ENCODE measurements at regions not wholly inside any gene's neighbourhood (a gene's known extent, or its start where the extent isn't known, plus 50 kb on each side); places are given as distances from the start of the nearest gene placed in this dataset.

DNA sequence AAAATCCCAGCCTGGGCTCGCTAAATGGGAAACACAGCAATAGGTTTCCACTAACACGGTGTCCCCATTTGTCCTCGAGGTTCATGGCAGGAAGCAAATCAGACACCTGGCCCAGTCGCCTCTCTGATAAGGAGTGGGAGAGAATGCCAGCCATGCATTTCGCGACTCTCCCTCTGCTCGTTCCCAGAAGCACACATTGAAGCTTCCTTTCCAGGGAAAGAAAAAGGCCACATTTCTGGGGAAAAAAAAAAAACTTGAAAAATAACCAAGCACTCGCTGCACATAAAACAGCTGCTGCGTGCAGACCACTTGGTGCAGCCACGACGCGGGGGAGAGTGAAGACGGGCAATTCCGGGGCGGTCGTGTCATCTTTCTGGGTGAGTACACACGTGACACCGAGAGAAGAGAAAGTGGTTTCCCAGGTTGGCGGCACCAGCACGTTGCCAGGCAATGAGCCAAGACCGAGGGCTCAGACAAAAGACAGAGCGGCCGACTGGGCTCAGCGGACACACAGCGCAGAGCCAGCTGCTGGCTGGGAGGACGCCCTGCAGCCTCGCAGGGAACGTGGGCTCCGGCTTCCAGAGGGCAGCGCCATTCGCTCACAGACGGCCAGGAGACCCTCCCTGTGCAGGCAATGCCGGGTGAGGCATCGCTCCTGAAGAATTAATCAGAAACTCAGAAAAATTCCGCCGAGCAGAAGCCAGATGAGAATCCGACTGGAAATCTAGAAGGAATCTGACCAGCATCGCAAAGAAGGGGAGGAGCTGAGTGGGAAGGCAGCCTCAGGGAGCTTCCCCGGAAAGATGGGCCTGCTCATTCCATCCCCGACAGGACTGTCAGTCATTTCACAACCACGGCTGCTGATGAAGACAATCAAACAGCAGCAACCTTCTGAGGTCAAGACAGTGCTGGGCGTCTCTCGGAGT lies 83.2 kb upstream of the IRS2 start:
- H3K4me1 ChIP-seq: peaks cover 17 to 35% (median 22%) of the 10 kb centered on the region in 4 donors
- intact Hi-C loops (cut with DNase I): loop anchor here (10.0 kb wide), 1 partner anchor 235 kb away; no protein-coding TSS in a partner anchor
- H3K9me3 ChIP-seq: no peaks in the 10 kb centered on the region
- H3K27me3 ChIP-seq: no peaks in the 10 kb centered on the region
- TF ChIP-seq POLR2A (IDR thresholded peaks at IDR 0.05; ENCODE audit: low read depth) (no peak), POLR2AphosphoS5 (IDR thresholded peaks at IDR 0.05) (peak; percentile 24 to 43)
- TF ChIP-seq, protein P1, sequence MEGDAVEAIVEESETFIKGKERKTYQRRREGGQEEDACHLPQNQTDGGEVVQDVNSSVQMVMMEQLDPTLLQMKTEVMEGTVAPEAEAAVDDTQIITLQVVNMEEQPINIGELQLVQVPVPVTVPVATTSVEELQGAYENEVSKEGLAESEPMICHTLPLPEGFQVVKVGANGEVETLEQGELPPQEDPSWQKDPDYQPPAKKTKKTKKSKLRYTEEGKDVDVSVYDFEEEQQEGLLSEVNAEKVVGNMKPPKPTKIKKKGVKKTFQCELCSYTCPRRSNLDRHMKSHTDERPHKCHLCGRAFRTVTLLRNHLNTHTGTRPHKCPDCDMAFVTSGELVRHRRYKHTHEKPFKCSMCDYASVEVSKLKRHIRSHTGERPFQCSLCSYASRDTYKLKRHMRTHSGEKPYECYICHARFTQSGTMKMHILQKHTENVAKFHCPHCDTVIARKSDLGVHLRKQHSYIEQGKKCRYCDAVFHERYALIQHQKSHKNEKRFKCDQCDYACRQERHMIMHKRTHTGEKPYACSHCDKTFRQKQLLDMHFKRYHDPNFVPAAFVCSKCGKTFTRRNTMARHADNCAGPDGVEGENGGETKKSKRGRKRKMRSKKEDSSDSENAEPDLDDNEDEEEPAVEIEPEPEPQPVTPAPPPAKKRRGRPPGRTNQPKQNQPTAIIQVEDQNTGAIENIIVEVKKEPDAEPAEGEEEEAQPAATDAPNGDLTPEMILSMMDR (IDR thresholded peaks at IDR 0.05): peak; percentile 22 to 49 (median 31)
- 39% methylated on average over 38 of the region's 43 CpGs for WGBS
- H3K4me3 ChIP-seq: peak overlapping the region; percentile 47 to 56 (median 54)
- H3K36me3 ChIP-seq: no peaks in the 10 kb centered on the region
- peak; percentile 85 for DNase-seq (ENCODE audit: extremely low spot score)
- peak overlapping the region; percentile 62 to 67 (median 64) for H3K27ac ChIP-seq (replicated peaks in 1 of 4)

DNA sequence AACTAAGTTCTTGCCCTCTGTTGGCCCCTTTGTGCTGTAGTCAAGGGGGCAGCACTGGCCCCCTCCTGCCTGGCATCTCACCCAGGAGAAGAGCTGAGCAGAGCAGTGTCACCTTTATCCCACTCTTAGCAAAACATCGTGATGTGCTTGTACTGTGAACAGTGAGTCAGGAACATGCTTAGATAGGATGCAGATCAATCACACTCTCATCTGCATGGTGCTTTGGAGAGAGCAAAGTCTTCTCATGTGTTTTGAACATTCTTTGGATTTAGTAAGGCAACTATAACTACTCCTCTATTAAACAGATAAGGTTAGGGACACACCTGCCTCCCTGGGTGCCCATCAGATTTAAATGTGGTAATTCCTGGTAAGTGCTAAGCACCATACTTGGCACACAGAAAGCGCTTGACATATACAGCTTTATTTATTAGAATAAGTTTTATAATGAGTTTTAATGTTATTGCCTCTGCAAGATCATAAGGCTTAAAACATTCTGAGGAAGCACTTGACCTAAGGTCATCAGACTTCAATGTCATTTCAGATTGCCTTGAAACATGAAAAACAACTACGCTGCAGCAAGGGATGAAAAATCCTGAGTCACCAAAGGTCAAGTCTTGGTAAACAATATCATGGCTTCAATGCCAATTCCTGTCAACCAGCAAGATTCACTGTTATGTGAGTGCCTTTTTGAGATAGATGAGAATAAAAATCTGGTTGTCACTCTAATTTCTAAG lies 82.4 kb upstream of the IRS2 start:
- H3K27ac ChIP-seq (replicated peaks in 1 of 4): peak overlapping the region; percentile 62 to 67 (median 64)
- H3K4me1 ChIP-seq: peaks cover 15 to 27% (median 19%) of the 10 kb centered on the region in 4 donors
- WGBS: 84% methylated on average over 3 of the region's 3 CpGs
- no peaks in the 10 kb centered on the region for H3K27me3 ChIP-seq
- H3K9me3 ChIP-seq: no peaks in the 10 kb centered on the region
- TF ChIP-seq EP300 (IDR thresholded peaks at IDR 0.05) (no peak), POLR2AphosphoS5 (IDR thresholded peaks at IDR 0.05) (no peak), POLR2A (IDR thresholded peaks at IDR 0.05; ENCODE audit: low read depth) (no peak)
- TF ChIP-seq, protein P1 (IDR thresholded peaks at IDR 0.05): no peak
- DNase-seq (ENCODE audit: extremely low spot score): no peak
- intact Hi-C loops (cut with DNase I): no loop called here
- no peaks in the 10 kb centered on the region for H3K36me3 ChIP-seq
- peak overlapping the region in 2 of 4 donors; percentile 47 to 56 for H3K4me3 ChIP-seq

DNA sequence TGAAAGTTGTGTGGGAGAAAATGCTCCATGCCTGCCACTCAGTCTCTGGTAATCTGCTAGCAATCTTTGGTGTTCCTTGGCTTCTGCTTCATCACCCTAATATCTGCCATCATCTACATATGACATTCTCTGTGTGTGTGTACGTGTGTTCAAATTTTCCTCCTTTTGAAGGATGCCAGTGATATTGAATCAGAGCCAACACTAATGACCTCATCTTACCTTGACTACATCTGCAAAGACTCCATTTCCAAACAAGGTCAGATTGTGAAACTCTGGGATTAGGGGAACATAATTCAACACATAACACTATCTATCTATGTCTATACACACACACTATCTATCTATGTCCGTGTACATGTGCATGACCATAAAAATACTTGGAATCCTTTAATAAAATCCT lies 81.4 kb upstream of the IRS2 start:
- Histone ChIP-seq H3K4me1 (peaks cover 15 to 27% (median 19%) of the 10 kb centered on the region in 4 donors), H3K4me3 (no peak overlapping the region), H3K9me3 (no peaks in the 10 kb centered on the region), H3K27me3 (no peaks in the 10 kb centered on the region), H3K36me3 (no peaks in the 10 kb centered on the region), H3K27ac (replicated peaks in 1 of 4) (no peak overlapping the region)
- DNase-seq (ENCODE audit: extremely low spot score): no peak
- WGBS: 59% methylated on average over 2 of the region's 2 CpGs
- intact Hi-C loops (cut with DNase I): no loop called here
- TF ChIP-seq, protein P1 (IDR thresholded peaks at IDR 0.05): no peak
- TF ChIP-seq POLR2AphosphoS5 (IDR thresholded peaks at IDR 0.05) (peak in 1 of 2 donors; percentile 13), POLR2A (IDR thresholded peaks at IDR 0.05; ENCODE audit: low read depth) (no peak), EP300 (IDR thresholded peaks at IDR 0.05) (no peak)

DNA sequence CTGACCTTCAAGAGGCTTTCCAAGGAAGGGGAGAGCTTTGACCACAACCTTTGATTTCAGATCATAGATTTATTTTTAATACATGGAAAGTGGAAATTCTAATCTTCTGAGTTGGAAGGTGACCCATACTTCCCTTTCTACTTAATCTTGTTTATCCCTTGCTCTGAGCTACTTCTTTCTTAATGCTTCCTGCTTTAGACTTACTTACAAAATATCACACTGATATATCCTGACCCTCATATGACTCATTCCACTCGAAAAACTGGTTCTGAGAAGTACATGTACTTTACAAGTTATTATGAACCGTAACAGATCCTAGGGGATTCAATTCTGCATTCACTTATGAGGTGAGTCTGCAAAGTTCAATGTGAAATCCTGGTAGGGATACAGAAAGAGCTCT lies 76.2 kb upstream of the IRS2 start:
- Histone ChIP-seq H3K9me3 (no peaks in the 10 kb centered on the region), H3K27me3 (no peaks in the 10 kb centered on the region), H3K36me3 (no peaks in the 10 kb centered on the region), H3K4me3 (no peak overlapping the region), H3K27ac (replicated peaks in 1 of 4) (no peak overlapping the region), H3K4me1 (no peaks in the 10 kb centered on the region)
- intact Hi-C loops (cut with DNase I): no loop called here
- WGBS: 81% methylated on average over 2 of the region's 2 CpGs
- no peak for DNase-seq (ENCODE audit: extremely low spot score)
- TF ChIP-seq, protein P1 (IDR thresholded peaks at IDR 0.05): no peak
